ENCODE measurements at regions not wholly inside any gene's neighbourhood (a gene's known extent, or its start where the extent isn't known, plus 50 kb on each side); places are given as distances from the start of the nearest gene placed in this dataset.

DNA sequence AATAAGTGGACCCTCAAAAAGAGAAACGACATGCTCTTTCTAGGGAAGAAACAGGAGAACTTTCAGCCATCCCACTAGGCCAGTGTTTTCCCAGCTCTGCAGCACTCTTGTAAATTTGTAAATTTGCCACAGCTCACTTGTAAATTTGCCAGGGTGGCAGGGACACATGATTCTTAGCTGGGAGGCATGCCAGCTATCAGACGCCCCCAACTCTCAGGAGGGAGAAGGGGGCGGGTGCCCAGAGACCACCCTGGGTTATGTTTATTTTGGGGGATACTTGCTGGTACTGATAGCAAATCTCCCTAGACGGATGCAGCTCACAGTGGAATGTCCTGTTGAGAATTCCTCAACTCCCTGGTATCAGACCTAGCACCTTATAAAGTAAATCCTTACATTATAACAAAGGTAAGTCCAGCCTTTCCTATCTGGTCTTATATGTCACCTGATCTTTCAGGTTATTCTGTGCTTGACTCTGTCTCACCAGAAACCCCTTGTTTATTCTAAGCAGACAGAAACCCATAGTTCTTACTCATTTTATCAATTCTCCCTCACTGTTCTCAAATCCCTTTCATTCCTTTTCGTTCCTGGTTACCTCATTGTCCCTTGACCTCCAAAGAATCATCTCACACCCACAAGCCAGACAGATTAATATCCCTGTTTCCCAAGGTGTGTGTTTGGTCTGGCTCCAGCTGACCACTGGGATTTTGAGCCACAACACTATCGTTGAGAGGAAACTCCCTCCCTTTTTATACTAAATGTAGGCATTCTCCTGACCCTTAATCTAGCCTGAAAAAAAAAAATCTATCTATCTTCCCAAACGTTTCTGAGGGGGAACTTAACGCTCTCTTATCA is 69.3 kb upstream of the HMGA2 start:
- no peak for TF ChIP-seq POLR2AphosphoS5 (IDR thresholded peaks at IDR 0.05; ENCODE audit: low read depth, low read length)
- TF ChIP-seq EGR1 (IDR thresholded peaks at IDR 0.05; ENCODE audit: low read depth), result no peak
- no peak for TF ChIP-seq EZH2phosphoT487 (IDR thresholded peaks at IDR 0.05; ENCODE audit: borderline replicate concordance)
- no peak for TF ChIP-seq POLR2A (IDR thresholded peaks at IDR 0.05; ENCODE audit: borderline replicate concordance, extremely low read depth, insufficient read depth, insufficient read length)
- TF ChIP-seq, protein P1, sequence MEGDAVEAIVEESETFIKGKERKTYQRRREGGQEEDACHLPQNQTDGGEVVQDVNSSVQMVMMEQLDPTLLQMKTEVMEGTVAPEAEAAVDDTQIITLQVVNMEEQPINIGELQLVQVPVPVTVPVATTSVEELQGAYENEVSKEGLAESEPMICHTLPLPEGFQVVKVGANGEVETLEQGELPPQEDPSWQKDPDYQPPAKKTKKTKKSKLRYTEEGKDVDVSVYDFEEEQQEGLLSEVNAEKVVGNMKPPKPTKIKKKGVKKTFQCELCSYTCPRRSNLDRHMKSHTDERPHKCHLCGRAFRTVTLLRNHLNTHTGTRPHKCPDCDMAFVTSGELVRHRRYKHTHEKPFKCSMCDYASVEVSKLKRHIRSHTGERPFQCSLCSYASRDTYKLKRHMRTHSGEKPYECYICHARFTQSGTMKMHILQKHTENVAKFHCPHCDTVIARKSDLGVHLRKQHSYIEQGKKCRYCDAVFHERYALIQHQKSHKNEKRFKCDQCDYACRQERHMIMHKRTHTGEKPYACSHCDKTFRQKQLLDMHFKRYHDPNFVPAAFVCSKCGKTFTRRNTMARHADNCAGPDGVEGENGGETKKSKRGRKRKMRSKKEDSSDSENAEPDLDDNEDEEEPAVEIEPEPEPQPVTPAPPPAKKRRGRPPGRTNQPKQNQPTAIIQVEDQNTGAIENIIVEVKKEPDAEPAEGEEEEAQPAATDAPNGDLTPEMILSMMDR (IDR thresholded peaks at IDR 0.05 in 2 of 3, conservative IDR thresholded peaks at IDR 0.05 in 1 of 3; ENCODE audit: borderline replicate concordance in 1 of 3, insufficient read depth in 1 of 3, low read depth in 2 of 3, low read length in 2 of 3), result no peak
- no peak for TF ChIP-seq EZH2 (IDR thresholded peaks at IDR 0.05)
- TF ChIP-seq ZNF274 (IDR thresholded peaks at IDR 0.05; ENCODE audit: low read depth, low read length), result no peak

Measured in HCT116 (cell line).